MCF 10A (cell line): ENCODE measurements at regions not wholly inside any gene's neighbourhood (a gene's known extent, or its start where the extent isn't known, plus 50 kb on each side); places are given as distances from the start of the nearest gene placed in this dataset.

Experiments
- BruUV-seq: library from RNA; stranded (reverse); fragments of 400-500 nt; replicated peaks from 2 replicates; lab custom pipeline; 2021; lab: Mats Ljungman, UMichigan
- CTCF ChIA-PET: fragments of 300-600 bp; sonication (Branson Sonifier 250); formaldehyde crosslinking; extraction: SDS; loops from one replicate; lab custom pipeline; 2021; ENCODE audit warnings: antibody characterized with exemption, inconsistent platforms; lab: Yijun Ruan, JAX
- POLR2A ChIA-PET: fragments of 300-600, 350-650 bp; sonication (Branson Sonifier 250); formaldehyde crosslinking; extraction: SDS; loops from one replicate; lab custom pipeline; 2020; ENCODE audit warnings: antibody characterized with exemption, inconsistent platforms; lab: Yijun Ruan, JAX
- DNase-seq: peaks from one replicate; pipeline ENCODE4 v3.0.0-alpha.2; 2018; ENCODE audit not compliant: unreplicated experiment
- H3K27ac Mint-ChIP-seq: one replicate; pipeline ENCODE4 v1.8.0; 2022; ENCODE audit warnings: mild to moderate bottlenecking, low read depth, mixed read lengths; ENCODE audit not compliant: unreplicated experiment
- H3K27me3 Mint-ChIP-seq: one replicate; pipeline ENCODE4 v1.8.0; 2022; ENCODE audit warnings: mixed read lengths; ENCODE audit not compliant: insufficient read depth, unreplicated experiment
- H3K36me3 Mint-ChIP-seq: one replicate; pipeline ENCODE4 v1.8.0; 2022; ENCODE audit warnings: mild to moderate bottlenecking, moderate library complexity, mixed read lengths; ENCODE audit not compliant: insufficient read depth, unreplicated experiment
- H3K4me1 Mint-ChIP-seq: one replicate; pipeline ENCODE4 v1.8.0; 2022; ENCODE audit warnings: mixed read lengths; ENCODE audit not compliant: insufficient read depth, unreplicated experiment
- H3K4me3 Mint-ChIP-seq: one replicate; pipeline ENCODE4 v1.8.0; 2022; ENCODE audit warnings: mild to moderate bottlenecking, moderate library complexity, mixed read lengths; ENCODE audit not compliant: unreplicated experiment
- H3K9me3 Mint-ChIP-seq: one replicate; pipeline ENCODE4 v1.8.0; 2022; ENCODE audit warnings: mixed read lengths; ENCODE audit not compliant: unreplicated experiment
- CTCF ChIP-seq: fragments of 200-600 bp; IDR thresholded peaks from one replicate; pipeline ENCODE4 v1.8.0; 2022; ENCODE audit warnings: antibody characterized with exemption, mild to moderate bottlenecking; ENCODE audit not compliant: unreplicated experiment
- intact Hi-C: fragments of 100-400 bp; cut with micrococcal nuclease; formaldehyde crosslinking; loops from 2 replicates; pipeline ENCODE4 v1.14.1; 2022

GRCh38 chr5:161190086-161190485 is 338.1 kb upstream of the ATP10B start:
- no peak overlapping the region for H3K27ac Mint-ChIP-seq
- CTCF ChIA-PET = interaction anchor here (0.6 kb wide), 2 partner anchors 384 to 560 kb away, joined by 3 read pairs; no protein-coding TSS in a partner anchor

GRCh38 chr5:161189452-161189851 is 337.4 kb upstream of the ATP10B start:
- TF ChIP-seq CTCF = no peak
- Mint-ChIP-seq H3K4me3 (no peak overlapping the region), H3K36me3 (no peaks in the 10 kb centered on the region), H3K27ac (no peak overlapping the region), H3K9me3 (no peaks in the 10 kb centered on the region), H3K27me3 (no peaks in the 10 kb centered on the region), H3K4me1 (no peaks in the 10 kb centered on the region)
- ChIA-PET POLR2A (interaction anchor here (0.7 kb wide), 1 partner anchor 64 kb away, joined by 3 read pairs; no protein-coding TSS in a partner anchor), CTCF (interaction anchor here (0.6 kb wide), 1 partner anchor 559 kb away, joined by 3 read pairs; no protein-coding TSS in a partner anchor)
- DNase-seq = no peak
- intact Hi-C loops = no loop called here
- no TSS peak for BruUV-seq

More at GRCh38 chr5:161190086-161190485, 338.1 kb upstream of the ATP10B start:
- BruUV-seq = no TSS peak
- no peak overlapping the region for H3K4me3 Mint-ChIP-seq
- no peaks in the 10 kb centered on the region for H3K9me3 Mint-ChIP-seq
- no peak for TF ChIP-seq CTCF
- H3K27me3 Mint-ChIP-seq = no peaks in the 10 kb centered on the region
- POLR2A ChIA-PET = no interaction called here
- H3K36me3 Mint-ChIP-seq = no peaks in the 10 kb centered on the region
- intact Hi-C loops = no loop called here
- DNase-seq = no peak
- no peaks in the 10 kb centered on the region for H3K4me1 Mint-ChIP-seq

GRCh38 chr5:161183559-161183958 is 331.5 kb upstream of the ATP10B start:
- BruUV-seq = no TSS peak
- ChIA-PET POLR2A (no interaction called here), CTCF (no interaction called here)
- intact Hi-C loops = no loop called here
- no peaks in the 10 kb centered on the region for H3K9me3 Mint-ChIP-seq
- no peaks in the 10 kb centered on the region for H3K36me3 Mint-ChIP-seq
- no peaks in the 10 kb centered on the region for H3K4me1 Mint-ChIP-seq
- H3K4me3 Mint-ChIP-seq = no peak overlapping the region
- DNase-seq = no peak
- no peaks in the 10 kb centered on the region for H3K27me3 Mint-ChIP-seq
- no peak overlapping the region for H3K27ac Mint-ChIP-seq
- no peak for TF ChIP-seq CTCF

GRCh38 chr5:161176221-161176620 is 324.2 kb upstream of the ATP10B start:
- no peak for DNase-seq

More at GRCh38 chr5:161176221-161176620, 324.2 kb upstream of the ATP10B start:
- no TSS peak for BruUV-seq
- H3K27me3 Mint-ChIP-seq = no peaks in the 10 kb centered on the region
- H3K4me1 Mint-ChIP-seq = no peaks in the 10 kb centered on the region
- H3K9me3 Mint-ChIP-seq = no peaks in the 10 kb centered on the region
- ChIA-PET CTCF (no interaction called here), POLR2A (no interaction called here)
- no peak overlapping the region for H3K27ac Mint-ChIP-seq
- H3K36me3 Mint-ChIP-seq = no peaks in the 10 kb centered on the region
- intact Hi-C loops = no loop called here
- no peak for TF ChIP-seq CTCF
- H3K4me3 Mint-ChIP-seq = no peak overlapping the region
